ENCODE measurements at regions not wholly inside any gene's neighbourhood (a gene's known extent, or its start where the extent isn't known, plus 50 kb on each side); places are given as distances from the start of the nearest gene placed in this dataset.

GRCh38 chr5:133877351-133878235 lies 90.8 kb downstream of the C5orf15 start:
- ChIA-PET CTCF (interaction anchor here (0.9 to 8.0 kb wide), 3 partner anchors 7 to 16 kb away, joined by 3 to 68 read pairs (median 5); no protein-coding TSS in a partner anchor), POLR2A (no interaction called here)
- TF ChIP-seq, protein P1, sequence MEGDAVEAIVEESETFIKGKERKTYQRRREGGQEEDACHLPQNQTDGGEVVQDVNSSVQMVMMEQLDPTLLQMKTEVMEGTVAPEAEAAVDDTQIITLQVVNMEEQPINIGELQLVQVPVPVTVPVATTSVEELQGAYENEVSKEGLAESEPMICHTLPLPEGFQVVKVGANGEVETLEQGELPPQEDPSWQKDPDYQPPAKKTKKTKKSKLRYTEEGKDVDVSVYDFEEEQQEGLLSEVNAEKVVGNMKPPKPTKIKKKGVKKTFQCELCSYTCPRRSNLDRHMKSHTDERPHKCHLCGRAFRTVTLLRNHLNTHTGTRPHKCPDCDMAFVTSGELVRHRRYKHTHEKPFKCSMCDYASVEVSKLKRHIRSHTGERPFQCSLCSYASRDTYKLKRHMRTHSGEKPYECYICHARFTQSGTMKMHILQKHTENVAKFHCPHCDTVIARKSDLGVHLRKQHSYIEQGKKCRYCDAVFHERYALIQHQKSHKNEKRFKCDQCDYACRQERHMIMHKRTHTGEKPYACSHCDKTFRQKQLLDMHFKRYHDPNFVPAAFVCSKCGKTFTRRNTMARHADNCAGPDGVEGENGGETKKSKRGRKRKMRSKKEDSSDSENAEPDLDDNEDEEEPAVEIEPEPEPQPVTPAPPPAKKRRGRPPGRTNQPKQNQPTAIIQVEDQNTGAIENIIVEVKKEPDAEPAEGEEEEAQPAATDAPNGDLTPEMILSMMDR (IDR thresholded peaks at IDR 0.05; ENCODE audit: control extremely low read depth, extremely low read depth, low read depth, missing control alignments), result no peak
- DNase-seq (ENCODE audit: extremely low spot score), result no peak

GRCh38 chr5:133876266-133876665 lies 92.2 kb downstream of the C5orf15 start:
- ChIA-PET CTCF (interaction anchor here (2.2 kb wide), 1 partner anchor 10 kb away, joined by 5 read pairs; no protein-coding TSS in a partner anchor), POLR2A (no interaction called here)
- TF ChIP-seq, protein P1 (IDR thresholded peaks at IDR 0.05; ENCODE audit: control extremely low read depth, extremely low read depth, low read depth, missing control alignments), result no peak
- DNase-seq (ENCODE audit: extremely low spot score), result no peak

DNA sequence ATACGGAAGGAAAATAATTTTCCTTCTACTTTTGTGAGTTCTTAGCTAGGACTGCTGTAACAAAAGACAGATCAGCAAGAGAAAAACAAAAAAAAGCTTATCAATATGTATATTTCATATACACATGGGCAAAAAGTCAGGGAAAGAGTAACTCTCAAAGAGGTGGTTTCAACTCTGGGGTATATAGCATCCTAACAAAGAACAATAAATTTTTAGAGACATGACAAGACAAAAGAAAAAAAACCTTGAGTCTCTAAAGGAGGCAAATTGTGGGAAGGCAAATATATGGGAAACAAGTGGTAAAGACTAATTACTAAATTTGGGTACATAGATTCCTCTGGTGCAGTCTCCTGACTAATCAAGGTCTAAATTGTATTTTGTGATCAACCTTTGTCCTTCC lies 93.2 kb downstream of the C5orf15 start:
- ChIA-PET POLR2A (no interaction called here), CTCF (interaction anchor here (2.2 kb wide), 1 partner anchor 12 kb away, joined by 5 read pairs; no protein-coding TSS in a partner anchor)
- DNase-seq (ENCODE audit: extremely low spot score), result no peak
- TF ChIP-seq, protein P1 (IDR thresholded peaks at IDR 0.05; ENCODE audit: control extremely low read depth, extremely low read depth, low read depth, missing control alignments), result no peak

DNA sequence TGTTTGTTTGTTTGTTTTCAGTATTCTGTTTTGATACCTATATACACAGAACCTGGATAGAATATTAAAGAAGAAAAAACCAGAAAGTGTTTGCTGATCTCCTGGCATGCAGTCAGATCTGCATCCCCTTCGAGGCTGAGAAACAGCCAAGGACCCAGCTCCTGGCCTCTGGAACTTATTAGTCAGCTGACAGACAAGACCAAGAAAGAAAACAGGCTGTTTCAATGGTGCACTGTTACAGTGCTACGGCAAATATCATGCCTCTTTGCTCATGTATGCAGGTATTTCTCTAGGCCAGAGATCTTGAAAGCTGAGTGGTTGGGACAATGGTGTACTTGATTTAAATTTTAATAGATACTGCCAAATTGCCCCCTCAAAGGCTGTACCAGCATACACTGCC lies 95.0 kb downstream of the C5orf15 start:
- CTCF ChIA-PET, result no interaction called here
- DNase-seq (ENCODE audit: extremely low spot score), result no peak
- TF ChIP-seq, protein P1 (IDR thresholded peaks at IDR 0.05; ENCODE audit: control extremely low read depth, extremely low read depth, low read depth, missing control alignments), result no peak
- POLR2A ChIA-PET, result no interaction called here

GRCh38 chr5:133870661-133871060 lies 97.8 kb downstream of the C5orf15 start:
- CTCF ChIA-PET, result interaction anchor here (0.9 to 5.1 kb wide), 24 partner anchors 10 to 757 kb away, joined by 3 to 68 read pairs (median 5); no protein-coding TSS in a partner anchor
- POLR2A ChIA-PET, result no interaction called here
- DNase-seq (ENCODE audit: extremely low spot score), result no peak
- TF ChIP-seq, protein P1 (IDR thresholded peaks at IDR 0.05; ENCODE audit: control extremely low read depth, extremely low read depth, low read depth, missing control alignments), result no peak

GRCh38 chr5:133869519-133870335 lies 98.7 kb downstream of the C5orf15 start:
- ChIA-PET CTCF (interaction anchor here (0.8 to 5.1 kb wide), 44 partner anchors 10 to 759 kb away, joined by 3 to 68 read pairs (median 5); no protein-coding TSS in a partner anchor), POLR2A (no interaction called here)
- no peak for DNase-seq (ENCODE audit: extremely low spot score)
- TF ChIP-seq, protein P1 (IDR thresholded peaks at IDR 0.05; ENCODE audit: control extremely low read depth, extremely low read depth, low read depth, missing control alignments), result no peak
